Type B pancreatic cell (in vitro differentiated cells): ENCODE measurements at regions not wholly inside any gene's neighbourhood (a gene's known extent, or its start where the extent isn't known, plus 50 kb on each side); places are given as distances from the start of the nearest gene placed in this dataset.
"Not testable (repeated sequence)": the region's sequence is repeated elsewhere in the genome, so short reads cannot be mapped to it uniquely, and the experiment has no call there.

Experiments used
- DNase-seq: peaks from one replicate; pipeline ENCODE4 v3.0.0; 2021; ENCODE audit warnings: mixed read lengths; ENCODE audit not compliant: unreplicated experiment; ENCODE audit errors: extremely low spot score
- H3K27ac Mint-ChIP-seq: 2 replicates; pipeline ENCODE4 v1.8.0; 2021; ENCODE audit warnings: mild to moderate bottlenecking, mixed read lengths
- H3K27me3 Mint-ChIP-seq: 2 replicates; pipeline ENCODE4 v1.8.0; 2021; ENCODE audit warnings: mixed read lengths
- H3K36me3 Mint-ChIP-seq: 2 replicates; pipeline ENCODE4 v1.8.0; 2021; ENCODE audit warnings: mixed read lengths
- H3K4me1 Mint-ChIP-seq: one replicate; pipeline ENCODE4 v1.8.0; 2021; ENCODE audit warnings: mixed read lengths; ENCODE audit not compliant: unreplicated experiment
- H3K4me3 Mint-ChIP-seq: 2 replicates; pipeline ENCODE4 v1.8.0; 2021; ENCODE audit warnings: mild to moderate bottlenecking, mixed read lengths
- H3K9me3 Mint-ChIP-seq: 2 replicates; pipeline ENCODE4 v1.8.0; 2021; ENCODE audit warnings: mixed read lengths
- CTCF ChIP-seq: fragments of 200-600 bp; sonication (generic); conservative IDR thresholded peaks from 2 replicates; pipeline ENCODE4 v1.5.0; 2021; ENCODE audit warnings: antibody characterized with exemption, mild to moderate bottlenecking

- TF ChIP-seq CTCF = no peak
- H3K4me1 Mint-ChIP-seq = no peaks in the 10 kb centered on the region
- no peaks in the 10 kb centered on the region for H3K36me3 Mint-ChIP-seq
- DNase-seq = no peak
- no peak overlapping the region for H3K27ac Mint-ChIP-seq
- no peaks in the 10 kb centered on the region for H3K27me3 Mint-ChIP-seq
- peaks cover 7% of the 10 kb centered on the region for H3K9me3 Mint-ChIP-seq
- no peak overlapping the region for H3K4me3 Mint-ChIP-seq
Measured at GRCh38 chr19:24004166-24004565, 82.8 kb upstream of the ZNF254 start.

- no peak overlapping the region for H3K4me3 Mint-ChIP-seq
- peaks cover 5% of the 10 kb centered on the region for H3K36me3 Mint-ChIP-seq
- TF ChIP-seq CTCF = no peak
- H3K4me1 Mint-ChIP-seq = no peaks in the 10 kb centered on the region
- no peak for DNase-seq
- peak overlapping the region; percentile 21 for H3K27ac Mint-ChIP-seq
- H3K9me3 Mint-ChIP-seq = no peaks in the 10 kb centered on the region
- H3K27me3 Mint-ChIP-seq = no peaks in the 10 kb centered on the region
Measured at GRCh38 chr19:24029941-24030636, 56.9 kb upstream of the ZNF254 start.

GRCh38 chr19:24032651-24033050 is 54.3 kb upstream of the ZNF254 start:
- peaks cover 5% of the 10 kb centered on the region for H3K9me3 Mint-ChIP-seq
- TF ChIP-seq CTCF = no peak
- H3K36me3 Mint-ChIP-seq = peaks cover 23% of the 10 kb centered on the region
- no peak for DNase-seq
- H3K4me1 Mint-ChIP-seq = peaks cover 10% of the 10 kb centered on the region
- H3K27me3 Mint-ChIP-seq = no peaks in the 10 kb centered on the region
- peak overlapping the region; percentile 100 for H3K27ac Mint-ChIP-seq
- H3K4me3 Mint-ChIP-seq = peak overlapping the region; percentile 100

- H3K4me3 Mint-ChIP-seq = peak overlapping the region; percentile 100
- H3K9me3 Mint-ChIP-seq = peaks cover 5% of the 10 kb centered on the region
- TF ChIP-seq CTCF = no peak
- H3K27ac Mint-ChIP-seq = peak overlapping the region; percentile 100
- H3K27me3 Mint-ChIP-seq = no peaks in the 10 kb centered on the region
- peaks cover 10% of the 10 kb centered on the region for H3K4me1 Mint-ChIP-seq
- peaks cover 23% of the 10 kb centered on the region for H3K36me3 Mint-ChIP-seq
- peak; percentile 87 for DNase-seq
Measured at GRCh38 chr19:24033301-24033962, 53.6 kb upstream of the ZNF254 start.

- peaks cover 28% of the 10 kb centered on the region for H3K36me3 Mint-ChIP-seq
- H3K27me3 Mint-ChIP-seq = no peaks in the 10 kb centered on the region
- peak overlapping the region; percentile 100 for H3K27ac Mint-ChIP-seq
- peaks cover 12% of the 10 kb centered on the region for H3K4me1 Mint-ChIP-seq
- no peak for TF ChIP-seq CTCF
- no peak for DNase-seq
- H3K4me3 Mint-ChIP-seq = peak overlapping the region; percentile 100
- peaks cover 8% of the 10 kb centered on the region for H3K9me3 Mint-ChIP-seq
Measured at GRCh38 chr19:24033963-24034342, 53.0 kb upstream of the ZNF254 start.

GRCh38 chr19:24035261-24035880 is 51.6 kb upstream of the ZNF254 start:
- H3K9me3 Mint-ChIP-seq = peaks cover 10% of the 10 kb centered on the region
- H3K27me3 Mint-ChIP-seq, DNase-seq: not testable (repeated sequence)
- H3K4me3 Mint-ChIP-seq = peak overlapping the region; percentile 100
- H3K4me1 Mint-ChIP-seq = peaks cover 14% of the 10 kb centered on the region
- H3K27ac Mint-ChIP-seq = peak overlapping the region; percentile 100
- peaks cover 39% of the 10 kb centered on the region for H3K36me3 Mint-ChIP-seq
